Stromal cell of bone marrow (primary cell): ENCODE measurements at regions not wholly inside any gene's neighbourhood (a gene's known extent, or its start where the extent isn't known, plus 50 kb on each side); places are given as distances from the start of the nearest gene placed in this dataset.
"Not testable (repeated sequence)": the region's sequence is repeated elsewhere in the genome, so short reads cannot be mapped to it uniquely, and the experiment has no call there.

ENCODE experiments used
- DNase-seq: peaks from one replicate; pipeline ENCODE4 v3.0.0-alpha.2; 2012; ENCODE audit warnings: low read depth

DNA sequence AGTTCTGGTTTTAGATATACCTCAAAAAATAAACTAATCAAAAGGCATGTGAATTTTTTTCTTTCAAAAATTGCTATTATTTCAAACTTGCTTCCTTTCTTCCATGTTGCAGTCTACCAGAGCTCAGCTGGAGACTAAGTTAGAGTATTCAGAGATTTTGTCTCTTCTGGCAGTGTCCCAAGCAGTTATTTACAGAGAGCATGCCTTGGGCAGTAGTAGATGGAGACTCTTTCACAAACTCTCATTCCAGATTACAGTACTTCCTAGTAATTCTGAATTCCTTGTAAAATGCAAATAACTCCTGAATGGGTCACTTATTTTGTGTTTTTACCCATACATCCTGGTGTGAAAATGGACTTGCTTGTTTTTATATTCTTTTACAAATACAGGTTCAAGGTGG, 703.4 kb downstream of the EPHA7 start:
- DNase-seq, result no peak

DNA sequence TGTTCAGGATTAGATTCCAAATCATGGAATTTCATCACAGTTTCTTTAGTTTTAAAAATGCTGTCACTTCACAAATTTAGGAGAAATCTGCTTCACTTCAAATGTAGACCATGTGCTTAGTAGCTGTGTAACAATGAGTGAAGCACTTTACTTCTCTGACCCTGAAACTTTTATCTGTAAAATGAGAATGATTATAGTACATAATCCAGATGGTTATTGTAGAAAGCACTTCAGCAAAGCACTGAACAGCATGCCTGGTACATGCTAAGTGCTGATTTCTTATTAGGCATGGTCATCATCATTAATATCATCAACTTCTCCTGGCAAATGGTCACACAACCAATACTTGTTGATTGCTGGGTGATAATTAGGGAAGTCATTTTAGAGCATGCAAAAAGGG, 705.0 kb downstream of the EPHA7 start:
- DNase-seq, result no peak

DNA sequence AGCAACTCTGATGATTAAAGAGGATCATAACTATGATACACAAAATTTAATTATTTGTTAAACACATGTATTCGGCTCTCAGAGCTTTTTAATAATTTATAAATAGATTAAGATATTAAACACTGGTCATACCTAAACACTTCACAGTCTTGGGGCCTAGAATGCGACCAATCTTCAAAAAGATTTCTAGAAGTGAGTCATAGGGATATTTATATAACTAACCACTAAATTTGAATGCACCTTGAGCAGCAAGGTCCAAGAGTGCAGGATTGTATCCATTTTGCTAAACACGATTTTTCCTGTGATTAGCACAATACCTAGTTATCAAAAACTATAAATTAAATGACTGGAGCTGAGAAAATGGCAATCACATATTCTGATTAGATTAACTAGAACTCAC, 709.3 kb downstream of the EPHA7 start:
- no peak for DNase-seq

DNA sequence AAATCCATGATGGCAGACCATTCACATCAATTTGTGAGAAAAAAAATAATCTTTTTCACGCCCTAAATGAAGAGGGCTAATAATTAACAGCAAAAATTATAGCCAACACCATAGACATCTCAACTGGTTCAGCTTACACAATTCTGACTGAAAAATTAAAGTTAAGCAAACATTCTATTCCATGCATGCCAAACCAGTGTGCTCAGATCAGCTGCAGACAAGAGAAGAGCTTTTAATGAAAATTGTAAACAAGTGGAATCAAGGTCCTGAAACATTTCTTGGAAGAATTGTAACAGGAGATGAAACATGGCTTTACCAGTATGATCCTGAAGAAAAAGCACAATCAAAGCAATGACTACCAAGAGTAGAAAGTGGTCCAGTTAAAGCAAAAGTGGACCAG, 710.4 kb downstream of the EPHA7 start:
- no peak for DNase-seq

DNA sequence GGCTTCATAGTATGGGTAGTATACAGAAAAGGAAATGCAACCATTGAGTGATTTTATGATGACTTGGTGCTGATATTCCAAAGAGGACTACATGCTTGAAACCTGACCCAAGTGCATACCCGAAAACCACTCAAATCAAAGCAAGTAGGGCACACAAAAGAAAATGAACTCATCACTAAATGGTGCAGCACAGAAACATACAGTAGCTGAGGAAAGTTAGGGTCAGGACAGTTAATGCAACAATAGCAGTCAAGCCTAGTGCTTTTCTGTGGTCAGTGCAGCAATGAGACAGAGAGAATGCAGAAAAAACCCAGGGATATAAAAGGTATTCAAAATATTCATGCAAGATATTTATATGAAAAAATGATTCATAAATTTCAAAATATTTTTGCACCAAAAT, 711.1 kb downstream of the EPHA7 start:
- DNase-seq, result no peak

GRCh38 chr6:92706976-92707375, 712.4 kb downstream of the EPHA7 start:
- DNase-seq, result no peak

DNA sequence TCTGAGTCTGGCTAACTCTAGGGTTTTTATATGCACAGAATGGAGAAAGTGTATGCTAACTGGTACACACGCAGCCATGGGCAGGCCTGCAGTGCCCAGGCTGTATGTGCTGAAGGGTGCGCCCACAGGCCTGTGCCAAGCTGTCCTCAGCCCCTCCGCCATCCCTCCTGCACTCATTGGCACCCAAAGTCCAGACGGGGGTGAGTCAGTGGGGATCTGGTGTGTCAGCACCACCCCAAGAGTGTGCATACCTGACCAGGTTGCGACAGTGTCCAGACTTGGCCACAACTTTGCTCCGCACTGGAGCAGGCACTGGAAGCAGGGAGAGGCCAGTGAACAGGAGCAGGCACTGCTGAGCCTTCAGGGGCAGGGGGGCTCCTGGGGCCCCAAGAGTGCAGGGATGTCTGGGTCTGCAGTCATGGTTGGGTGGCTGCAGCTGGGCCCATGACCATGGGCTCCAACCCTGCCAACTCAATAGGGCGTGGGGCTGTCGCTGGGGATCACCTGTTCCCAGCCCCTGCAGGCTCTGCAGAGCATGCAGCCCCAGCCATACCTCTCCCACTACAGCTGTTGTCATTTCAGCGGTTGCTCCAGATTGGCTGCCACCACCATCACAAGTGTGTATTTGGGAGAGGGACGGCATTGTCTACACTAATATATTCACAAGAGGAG, 717.8 kb downstream of the EPHA7 start:
- no peak for DNase-seq

- no peak for DNase-seq
These were observed 718.9 kb downstream of the EPHA7 start for GRCh38 chr6:92700411-92700810.

GRCh38 chr6:92690997-92691599, 728.3 kb downstream of the EPHA7 start:
- no peak for DNase-seq

DNA sequence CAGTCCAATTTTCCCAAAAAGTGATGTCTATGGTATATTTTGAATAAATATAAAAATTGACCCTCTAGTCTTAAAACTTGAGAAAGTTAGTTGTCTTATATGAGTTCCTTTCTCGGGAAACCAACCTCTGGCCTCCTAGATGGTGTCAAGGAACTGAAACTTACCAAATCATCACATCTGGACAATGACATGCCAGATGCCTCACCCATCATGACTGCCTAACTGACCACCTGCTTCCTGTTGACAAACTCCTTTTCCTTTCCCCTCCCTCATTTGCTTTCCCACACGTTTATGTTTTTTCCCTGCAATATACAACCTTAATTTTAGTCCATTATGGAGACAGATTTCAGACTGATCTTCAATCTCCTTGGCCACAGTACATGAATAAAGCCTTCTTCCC, 731.0 kb downstream of the EPHA7 start:
- no peak for DNase-seq

GRCh38 chr6:92687278-92687677, 732.1 kb downstream of the EPHA7 start:
- no peak for DNase-seq

DNA sequence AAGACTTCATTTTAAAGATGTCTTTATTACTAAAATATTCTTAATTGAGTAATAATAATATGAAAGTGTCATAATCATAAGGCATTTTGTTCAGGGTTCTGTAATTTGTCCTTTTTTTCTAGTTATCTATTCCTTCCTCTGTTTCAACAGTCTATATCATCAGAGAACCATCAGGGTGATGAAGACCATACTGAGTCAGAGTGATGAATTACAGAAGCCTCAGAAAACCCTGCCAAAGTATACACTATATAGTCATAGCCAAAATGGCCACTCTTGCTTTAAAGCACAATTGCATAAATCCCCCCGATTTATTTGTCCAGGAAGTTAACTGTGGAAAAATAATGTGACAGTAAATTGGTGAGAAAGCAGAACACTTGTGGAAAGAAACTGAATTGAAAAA, 735.0 kb downstream of the EPHA7 start:
- no peak for DNase-seq

DNA sequence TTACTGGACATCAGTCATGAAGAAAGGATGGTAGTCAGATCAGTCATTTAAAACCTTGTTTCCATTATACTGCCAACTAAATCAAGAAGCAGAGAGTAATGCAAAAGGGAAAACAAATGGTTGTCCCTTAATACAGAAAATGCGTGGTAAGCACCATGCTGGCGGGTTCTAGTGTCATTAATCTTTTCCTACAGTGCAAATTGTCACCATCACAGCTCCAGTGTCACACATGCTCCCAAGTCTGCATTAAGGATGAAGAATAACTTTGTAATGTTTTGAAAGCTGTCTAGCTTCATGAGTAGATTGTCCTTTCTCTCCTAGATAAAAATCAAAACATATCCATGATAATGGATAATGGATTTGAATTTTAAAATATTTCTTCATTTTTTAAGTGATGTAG, 735.6 kb downstream of the EPHA7 start:
- DNase-seq, result no peak

- no peak for DNase-seq
These were observed 736.6 kb downstream of the EPHA7 start for GRCh38 chr6:92682516-92683398.

DNA sequence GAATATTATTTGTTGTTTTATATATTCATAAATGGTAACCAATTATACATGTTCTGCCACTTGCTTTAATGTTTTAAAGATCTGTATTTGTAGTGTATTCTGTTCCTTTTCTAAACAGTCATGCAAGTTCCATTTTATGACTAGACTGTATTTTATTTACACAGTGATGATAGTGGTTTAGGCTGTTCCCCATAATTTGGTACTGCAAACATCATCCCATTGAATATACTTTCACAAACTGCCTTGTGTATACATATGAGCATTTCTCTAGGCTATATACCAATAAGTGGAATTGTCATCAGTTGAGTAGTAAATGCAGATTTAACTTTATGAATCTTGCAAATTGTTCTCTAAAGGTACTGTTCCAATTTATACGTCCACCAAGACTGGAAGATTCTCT, 738.0 kb downstream of the EPHA7 start:
- no peak for DNase-seq

DNA sequence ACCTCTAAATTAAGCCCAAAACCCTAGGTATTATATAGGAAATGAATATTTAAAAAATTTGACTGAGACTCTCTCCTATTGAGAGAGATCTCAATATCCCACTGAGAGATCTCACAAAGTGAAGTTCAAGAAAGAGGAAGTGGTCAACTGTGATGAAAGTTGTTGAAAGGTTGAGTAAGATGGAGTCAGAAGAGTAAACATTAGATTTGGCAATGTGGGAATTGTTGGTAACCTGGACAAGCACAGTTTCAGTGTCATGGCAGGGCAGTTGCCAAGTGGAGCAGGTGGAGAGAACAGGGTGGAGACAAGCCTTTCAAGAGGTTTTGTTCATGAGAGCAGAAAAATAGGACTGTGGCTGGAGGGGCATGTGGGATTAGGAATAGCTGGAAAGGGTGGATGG, 747.9 kb downstream of the EPHA7 start:
- not testable (repeated sequence) for DNase-seq

DNA sequence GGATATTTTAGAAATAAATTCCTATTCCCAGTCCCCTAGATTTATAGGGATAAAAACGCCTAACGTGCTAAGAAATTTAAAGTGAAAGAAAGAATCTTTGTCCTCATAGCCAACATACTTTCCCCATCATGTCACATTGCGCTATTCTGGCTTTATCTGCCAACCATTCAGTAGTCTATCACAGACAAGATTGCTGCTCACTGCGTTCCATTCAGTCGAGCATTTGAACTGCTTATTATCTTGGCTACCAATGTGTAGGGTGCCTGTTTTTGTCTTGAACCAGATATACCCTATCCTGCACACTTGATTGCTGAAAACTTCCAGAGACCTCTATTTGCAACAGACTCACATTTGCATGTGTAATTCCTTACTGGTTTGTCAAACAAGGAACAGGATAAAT, 751.5 kb downstream of the EPHA7 start:
- no peak for DNase-seq

GRCh38 chr6:92648364-92649086, 770.8 kb downstream of the EPHA7 start:
- DNase-seq, result no peak

GRCh38 chr6:92647630-92648029, 771.7 kb downstream of the EPHA7 start:
- no peak for DNase-seq

- not testable (repeated sequence) for DNase-seq
These were observed 775.1 kb downstream of the EPHA7 start for GRCh38 chr6:92644104-92644791.

GRCh38 chr6:92635553-92636153, 783.7 kb downstream of the EPHA7 start:
- DNase-seq, result no peak

DNA sequence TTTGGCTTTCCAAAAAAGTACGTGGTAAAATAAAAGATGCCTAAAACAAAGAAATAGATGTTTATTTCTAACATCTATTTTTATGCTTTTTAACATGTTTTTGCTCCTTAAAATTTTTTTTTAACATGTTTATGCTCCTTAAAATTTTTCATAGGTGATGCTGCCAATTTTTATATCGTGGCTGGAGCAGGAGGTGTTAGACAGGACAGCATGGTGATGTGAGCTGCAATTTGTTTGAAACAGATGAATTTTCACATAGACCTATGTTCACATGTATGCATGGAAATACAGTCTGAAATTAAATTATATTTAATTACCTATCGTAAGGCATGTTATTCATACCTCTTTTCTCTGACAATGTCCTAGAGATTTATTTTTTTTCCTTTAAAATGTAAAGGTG, 784.8 kb downstream of the EPHA7 start:
- no peak for DNase-seq
